ENCODE measurements at regions not wholly inside any gene's neighbourhood (a gene's known extent, or its start where the extent isn't known, plus 50 kb on each side); places are given as distances from the start of the nearest gene placed in this dataset.

DNA sequence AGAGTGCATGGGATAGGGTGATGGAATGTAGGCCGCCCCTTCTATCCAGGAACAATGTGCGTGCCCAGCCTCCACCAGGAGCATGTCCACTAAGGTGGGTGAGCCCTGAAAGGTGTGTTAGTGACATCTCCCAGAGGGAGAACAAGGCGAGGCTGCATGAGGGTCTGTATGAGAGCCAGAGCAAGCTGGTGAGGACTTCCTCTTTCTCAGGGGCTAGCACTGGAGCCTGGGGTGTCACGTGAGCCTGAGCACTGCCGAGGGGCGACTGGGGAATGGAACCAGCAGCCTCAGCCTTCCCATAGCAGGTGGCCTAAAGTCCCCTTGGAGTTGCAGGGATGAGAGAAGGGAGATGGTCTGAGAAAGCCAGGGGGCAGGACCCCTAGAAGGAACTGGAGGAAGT, 156.3 kb upstream of the COBL start:
- in situ Hi-C loops (cut with HindIII; ENCODE audit: low pct_ligation_motif_present, low pct_unique_long_range_greater_than_20kb, low sequenced_read_pairs) = no loop called here

DNA sequence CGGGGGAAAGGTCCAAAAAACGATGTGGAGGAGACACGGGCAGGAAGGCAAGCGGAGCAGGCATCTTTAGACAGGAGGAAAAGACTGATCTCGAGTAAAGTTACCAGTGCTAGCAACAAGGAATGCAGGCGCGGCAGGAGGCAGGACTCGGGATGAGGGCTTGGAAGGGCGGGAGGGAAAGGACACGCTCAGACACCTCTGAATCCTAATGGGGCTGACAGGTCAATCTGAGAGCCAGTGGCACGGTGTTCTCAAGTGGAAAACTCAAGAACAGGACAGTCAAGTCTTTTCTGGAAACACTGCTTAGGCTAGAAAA, 155.3 kb upstream of the COBL start:
- in situ Hi-C loops (cut with HindIII; ENCODE audit: low pct_ligation_motif_present, low pct_unique_long_range_greater_than_20kb, low sequenced_read_pairs) = no loop called here
- DNase-seq = no peak

More for the DNA sequence above, 156.3 kb upstream of the COBL start:
- DNase-seq = no peak

DNA sequence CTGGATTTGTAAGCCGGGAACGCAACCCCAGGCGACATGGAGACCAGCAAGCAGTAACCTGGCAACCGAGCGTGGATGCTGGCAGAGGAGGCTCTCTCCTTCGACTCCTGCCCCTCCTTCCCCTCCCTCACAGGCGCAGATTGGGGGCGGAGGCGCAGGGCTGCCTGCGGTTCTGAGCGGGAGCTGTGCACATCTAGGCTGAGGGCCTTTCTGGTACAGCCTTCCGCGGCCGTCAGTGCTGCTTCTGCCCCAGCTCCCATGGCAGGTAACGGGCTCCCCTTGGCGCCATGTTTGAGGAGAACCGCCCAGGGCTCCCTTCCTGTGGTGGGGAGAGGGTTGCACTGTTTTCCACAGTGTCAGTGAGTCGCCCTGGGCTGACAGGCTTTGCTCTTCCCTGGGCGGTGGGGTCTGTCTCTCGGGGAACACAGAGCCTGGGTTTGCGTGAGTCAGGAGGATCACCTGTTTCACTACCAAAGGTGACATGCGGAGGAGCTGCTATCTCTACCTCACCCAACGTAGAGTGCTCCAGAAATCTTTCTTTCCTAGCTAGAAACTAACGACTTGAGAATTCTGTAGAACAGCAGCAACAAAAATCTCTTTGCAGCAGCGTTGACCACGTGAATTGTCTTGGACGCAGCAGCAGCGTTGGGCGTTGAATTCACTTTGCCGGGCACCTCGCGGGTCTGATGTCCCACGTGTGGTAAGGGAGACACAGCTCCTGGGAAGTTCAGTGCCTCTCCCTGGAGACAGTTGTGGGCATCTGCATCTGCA, 154.8 kb upstream of the COBL start:
- in situ Hi-C loops (cut with HindIII; ENCODE audit: low pct_ligation_motif_present, low pct_unique_long_range_greater_than_20kb, low sequenced_read_pairs) = no loop called here

DNA sequence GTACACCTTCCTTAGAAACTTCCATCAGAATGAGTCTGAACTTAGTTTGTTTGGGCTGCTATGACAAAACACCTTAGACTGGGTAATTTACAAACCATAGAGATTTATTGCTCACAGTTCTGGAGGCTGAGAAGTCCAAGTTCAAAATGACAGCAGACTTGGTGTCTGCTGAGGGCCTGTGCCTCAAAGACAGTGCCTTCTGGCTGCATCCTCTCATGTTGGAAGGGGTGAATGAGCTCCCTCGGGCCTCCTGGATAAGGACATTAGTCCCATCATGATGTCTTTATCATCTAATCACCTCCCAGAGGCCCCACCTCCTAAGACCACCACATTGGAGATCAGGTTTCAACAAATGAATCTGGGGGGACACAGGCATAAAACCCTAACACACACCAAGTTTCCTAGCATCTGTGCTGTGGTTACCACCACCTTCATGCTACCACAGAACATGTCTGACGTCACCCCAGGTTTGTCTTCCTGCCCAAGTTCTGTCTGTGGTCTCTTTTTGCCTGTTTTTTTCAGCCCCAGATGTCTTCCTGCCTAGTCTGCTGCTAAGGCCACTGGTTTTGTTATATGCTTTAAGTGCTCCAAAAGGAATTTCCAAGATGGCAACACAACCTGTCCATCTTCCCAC, 150.9 kb upstream of the COBL start:
- no peak for DNase-seq
- in situ Hi-C loops (cut with HindIII; ENCODE audit: low pct_ligation_motif_present, low pct_unique_long_range_greater_than_20kb, low sequenced_read_pairs) = no loop called here

More for the DNA sequence above, 154.8 kb upstream of the COBL start:
- no peak for DNase-seq

DNA sequence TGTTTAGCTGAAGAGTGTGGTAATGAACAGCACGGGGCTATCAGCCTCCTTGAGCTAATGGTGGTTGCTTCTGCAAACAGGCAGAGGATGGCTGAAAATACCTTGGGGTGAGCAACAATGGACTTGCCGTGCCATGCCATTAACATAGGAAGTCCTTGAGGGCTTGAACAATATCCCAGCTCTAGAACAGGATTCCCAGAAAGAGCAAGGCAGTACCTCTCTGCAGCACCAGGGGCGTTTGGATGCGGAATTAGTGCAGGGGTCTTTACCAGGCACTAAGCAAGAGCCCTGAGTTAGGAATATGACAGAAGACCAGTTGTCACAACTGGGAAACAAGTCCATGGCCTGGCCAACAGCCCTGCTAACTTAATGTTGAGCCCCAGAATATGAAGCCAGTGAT, 143.2 kb upstream of the COBL start:
- DNase-seq = no peak
- in situ Hi-C loops (cut with HindIII; ENCODE audit: low pct_ligation_motif_present, low pct_unique_long_range_greater_than_20kb, low sequenced_read_pairs) = no loop called here

DNA sequence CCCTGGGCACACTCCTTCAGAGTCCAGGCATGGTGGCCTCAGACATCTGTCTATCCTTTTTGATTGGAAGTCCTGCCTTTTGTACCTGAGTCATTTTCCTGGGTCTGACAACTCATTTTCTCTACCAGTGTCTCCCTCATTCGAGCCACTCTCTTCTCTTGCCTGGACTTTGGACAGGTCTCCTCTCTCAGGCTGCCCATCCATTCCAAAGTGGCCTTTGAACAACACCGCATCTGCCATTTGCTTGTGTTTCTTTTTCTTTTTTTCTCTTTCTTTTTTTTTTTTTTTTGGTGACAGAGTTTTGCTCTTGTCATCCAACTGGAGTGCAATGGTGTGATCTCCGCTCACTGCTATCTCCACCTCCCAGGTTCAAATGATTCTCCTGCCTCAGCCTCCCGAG, 142.1 kb upstream of the COBL start:
- no peak for DNase-seq
- in situ Hi-C loops (cut with HindIII; ENCODE audit: low pct_ligation_motif_present, low pct_unique_long_range_greater_than_20kb, low sequenced_read_pairs) = no loop called here

DNA sequence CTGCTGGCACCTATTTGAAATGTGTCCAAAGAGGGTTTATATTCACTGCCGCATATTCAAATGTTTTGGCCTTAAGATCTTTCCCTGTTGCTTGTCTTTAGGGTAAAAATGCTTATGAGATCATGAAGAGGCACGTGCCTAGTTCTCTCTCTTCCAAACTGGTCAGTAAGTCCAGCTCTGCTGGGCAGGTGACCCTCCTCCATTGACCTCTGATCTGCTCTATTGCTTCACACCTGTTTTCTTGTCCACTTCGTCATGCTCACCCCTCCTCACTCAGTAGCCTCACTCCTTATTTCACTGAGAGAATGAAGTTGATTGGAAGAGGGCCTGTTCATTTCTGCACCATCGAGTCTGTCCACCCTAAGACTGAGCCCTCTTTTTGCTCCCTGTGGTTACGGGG, 140.5 kb upstream of the COBL start:
- no peak for DNase-seq
- in situ Hi-C loops (cut with HindIII; ENCODE audit: low pct_ligation_motif_present, low pct_unique_long_range_greater_than_20kb, low sequenced_read_pairs) = no loop called here

DNA sequence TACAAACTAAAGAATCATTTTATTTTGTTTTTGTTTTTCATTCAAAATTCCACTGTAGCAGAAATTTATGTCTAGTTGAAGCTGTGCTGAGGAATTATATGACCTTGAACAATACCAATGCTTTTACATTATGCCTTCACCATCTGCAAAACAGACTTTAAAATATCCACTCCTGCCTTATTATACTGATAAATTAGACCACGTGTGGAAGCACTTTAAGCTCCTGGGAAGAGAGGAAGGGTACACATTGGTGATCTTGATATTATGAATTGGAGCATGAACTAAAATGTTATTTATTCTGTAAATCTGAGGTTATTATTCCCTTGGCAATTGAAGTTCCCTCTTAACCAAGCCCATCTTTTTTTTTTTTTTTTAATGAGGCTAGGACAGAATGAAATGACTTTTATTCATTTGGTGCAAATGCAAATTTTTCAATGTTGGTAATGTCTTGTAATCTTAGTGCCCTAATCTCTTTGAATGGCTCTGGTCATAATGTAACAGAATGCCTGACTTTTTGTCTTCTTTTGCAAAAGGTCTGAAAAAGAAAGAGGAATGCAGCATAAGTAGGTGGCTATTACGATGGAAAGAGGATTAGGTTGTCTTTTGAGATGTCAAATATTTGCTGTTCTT, 139.9 kb upstream of the COBL start:
- in situ Hi-C loops (cut with HindIII; ENCODE audit: low pct_ligation_motif_present, low pct_unique_long_range_greater_than_20kb, low sequenced_read_pairs) = no loop called here
- DNase-seq = no peak

DNA sequence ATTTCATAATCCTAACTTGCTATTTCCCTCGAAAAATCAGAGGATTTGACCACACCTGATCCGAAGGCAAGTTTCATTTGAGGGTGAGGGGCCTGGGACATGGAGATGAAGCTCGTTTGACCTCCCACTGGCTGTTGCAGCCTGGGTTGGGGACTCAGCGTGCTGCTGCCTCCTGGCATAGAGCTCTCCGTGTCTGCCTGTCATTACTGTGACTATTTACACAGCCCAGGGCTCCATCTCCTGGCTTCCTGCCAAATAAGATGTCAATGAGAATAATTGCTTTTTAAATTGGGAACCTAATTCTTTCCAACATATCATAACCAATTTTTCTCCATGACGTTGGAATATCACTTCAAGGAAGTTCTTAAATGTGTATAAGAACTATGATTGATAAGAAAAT, 139.3 kb upstream of the COBL start:
- no peak for DNase-seq
- in situ Hi-C loops (cut with HindIII; ENCODE audit: low pct_ligation_motif_present, low pct_unique_long_range_greater_than_20kb, low sequenced_read_pairs) = no loop called here

DNA sequence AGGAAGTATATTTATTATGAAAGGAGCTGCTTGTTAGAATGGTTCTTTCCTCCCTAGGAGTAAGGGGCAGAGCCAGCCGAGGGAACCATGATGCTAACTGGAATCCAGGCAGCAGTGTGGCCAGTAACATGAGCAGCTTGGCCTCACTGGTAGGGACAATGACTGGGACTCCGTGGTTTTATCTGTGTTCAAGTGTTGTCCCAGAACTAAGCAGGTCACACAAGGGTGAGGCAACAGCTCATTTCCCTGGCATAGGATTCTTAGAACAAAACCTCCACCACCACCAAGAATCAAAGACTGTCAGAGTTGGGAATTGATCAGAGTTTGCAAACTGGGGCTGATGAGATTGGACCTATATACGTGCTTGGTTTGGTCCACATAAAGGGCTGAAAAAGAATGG, 138.9 kb upstream of the COBL start:
- DNase-seq = no peak
- in situ Hi-C loops (cut with HindIII; ENCODE audit: low pct_ligation_motif_present, low pct_unique_long_range_greater_than_20kb, low sequenced_read_pairs) = no loop called here

DNA sequence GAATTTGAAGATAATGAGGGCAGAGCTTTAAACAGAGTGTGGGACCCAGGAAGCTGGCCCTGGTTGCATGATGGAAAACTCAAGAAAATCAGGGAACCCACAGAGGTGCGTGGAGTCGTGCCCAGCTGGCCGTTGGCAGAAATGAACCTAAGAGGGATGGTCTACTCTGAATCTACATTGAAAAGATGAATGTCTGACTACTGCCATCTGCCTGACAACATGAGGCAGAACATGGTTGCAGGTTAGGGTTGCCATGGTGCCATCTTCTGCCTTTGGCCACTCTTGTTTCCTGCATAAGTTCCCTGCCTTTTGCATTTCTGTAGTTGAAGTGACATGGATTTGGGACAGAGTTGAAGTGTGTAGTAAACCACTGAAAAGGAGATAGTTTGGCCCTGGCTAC, 138.5 kb upstream of the COBL start:
- DNase-seq = no peak
- in situ Hi-C loops (cut with HindIII; ENCODE audit: low pct_ligation_motif_present, low pct_unique_long_range_greater_than_20kb, low sequenced_read_pairs) = no loop called here

DNA sequence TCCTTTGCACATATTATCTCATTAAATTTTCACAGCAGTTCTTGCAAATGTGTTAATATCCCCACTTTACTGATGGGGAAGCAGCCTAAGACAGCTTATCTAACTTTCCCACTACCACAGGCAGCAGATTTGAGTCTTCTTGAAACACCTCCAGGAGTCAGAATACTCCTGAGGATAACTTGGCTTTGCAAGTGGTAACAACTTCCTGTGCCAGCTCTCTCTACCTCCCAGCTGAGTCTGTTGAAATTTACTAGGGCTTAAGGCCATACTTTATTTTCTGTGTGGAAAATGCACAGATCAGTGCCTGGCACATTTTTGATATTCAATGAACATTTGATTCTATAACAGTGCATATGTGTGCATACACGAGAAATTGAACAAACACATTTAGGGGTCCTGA, 136.1 kb upstream of the COBL start:
- no peak for DNase-seq
- in situ Hi-C loops (cut with HindIII; ENCODE audit: low pct_ligation_motif_present, low pct_unique_long_range_greater_than_20kb, low sequenced_read_pairs) = no loop called here

DNA sequence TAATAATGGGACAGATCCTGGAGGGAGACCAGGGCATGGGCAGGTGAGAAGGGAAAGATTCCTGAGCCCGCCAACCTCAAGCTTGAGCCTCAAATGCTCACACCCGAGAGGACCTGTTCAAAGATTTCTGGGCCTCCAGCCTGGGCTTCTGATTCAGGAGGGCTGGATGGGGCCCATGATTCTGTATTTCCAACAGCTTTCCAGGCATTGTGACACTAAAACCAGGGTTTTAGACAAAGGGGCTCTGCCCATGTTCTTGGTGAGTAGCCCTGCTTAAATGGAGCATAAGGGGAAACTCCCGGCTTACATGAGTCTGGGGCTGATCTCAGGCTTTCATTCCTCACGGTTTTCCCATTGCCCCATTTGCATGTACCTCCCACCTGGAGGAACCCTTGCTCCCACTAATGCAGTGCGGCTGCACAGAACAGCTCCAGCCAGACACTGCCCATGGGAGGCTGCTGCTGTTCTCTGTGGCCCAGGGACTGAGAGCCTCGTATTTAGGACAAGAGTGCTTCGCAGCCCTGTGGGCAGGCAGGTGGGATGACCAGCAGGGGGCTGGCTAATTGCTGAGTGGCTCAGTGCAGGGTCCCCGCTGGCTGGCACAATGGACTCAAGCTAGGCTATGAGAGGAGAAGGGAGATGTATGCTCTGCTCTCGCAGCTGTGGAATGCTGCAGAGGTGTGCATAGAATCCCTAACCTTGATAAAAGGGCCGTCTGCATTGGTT, 135.3 kb upstream of the COBL start:
- DNase-seq = no peak
- in situ Hi-C loops (cut with HindIII; ENCODE audit: low pct_ligation_motif_present, low pct_unique_long_range_greater_than_20kb, low sequenced_read_pairs) = no loop called here

DNA sequence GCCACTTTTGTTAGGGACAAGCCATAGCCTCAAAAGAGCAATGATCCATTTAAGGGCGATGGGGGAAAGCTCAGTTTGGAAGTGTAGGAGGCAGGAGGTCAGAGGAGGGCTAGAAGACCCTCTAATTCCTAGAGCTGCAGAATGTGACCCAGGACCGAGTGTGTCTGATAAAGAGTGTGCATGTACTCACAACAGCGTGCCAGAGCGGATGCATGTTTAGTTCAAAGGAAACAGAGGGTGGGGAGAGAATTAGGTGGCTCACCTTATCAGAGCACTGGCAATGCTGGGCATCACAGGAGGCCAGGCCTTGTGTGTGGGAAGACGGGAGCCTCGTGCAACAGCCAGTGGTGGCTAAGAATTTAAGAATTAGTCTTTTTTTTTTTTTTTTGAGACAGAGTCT, 133.9 kb upstream of the COBL start:
- DNase-seq = no peak
- in situ Hi-C loops (cut with HindIII; ENCODE audit: low pct_ligation_motif_present, low pct_unique_long_range_greater_than_20kb, low sequenced_read_pairs) = no loop called here

DNA sequence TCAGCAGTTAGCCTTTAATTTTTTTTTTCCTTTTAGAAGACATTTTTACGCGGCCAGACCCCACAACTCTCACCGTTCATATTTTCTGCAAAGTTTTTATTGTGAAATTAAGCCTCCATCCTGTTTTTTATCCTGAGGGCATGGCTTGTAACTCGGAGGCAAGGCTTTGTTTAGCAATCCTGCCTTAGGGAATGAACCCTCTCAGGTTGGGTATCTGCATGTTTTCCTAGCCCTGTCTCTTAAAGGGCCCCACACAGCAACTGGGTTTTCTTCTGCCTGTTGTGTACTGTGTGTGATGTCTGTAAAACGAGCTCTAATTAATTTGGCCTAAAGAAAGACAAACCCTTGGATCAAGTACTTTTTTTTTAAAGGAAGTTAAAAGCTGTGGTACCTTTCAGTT, 130.2 kb upstream of the COBL start:
- in situ Hi-C loops (cut with HindIII; ENCODE audit: low pct_ligation_motif_present, low pct_unique_long_range_greater_than_20kb, low sequenced_read_pairs) = no loop called here
- DNase-seq = no peak

DNA sequence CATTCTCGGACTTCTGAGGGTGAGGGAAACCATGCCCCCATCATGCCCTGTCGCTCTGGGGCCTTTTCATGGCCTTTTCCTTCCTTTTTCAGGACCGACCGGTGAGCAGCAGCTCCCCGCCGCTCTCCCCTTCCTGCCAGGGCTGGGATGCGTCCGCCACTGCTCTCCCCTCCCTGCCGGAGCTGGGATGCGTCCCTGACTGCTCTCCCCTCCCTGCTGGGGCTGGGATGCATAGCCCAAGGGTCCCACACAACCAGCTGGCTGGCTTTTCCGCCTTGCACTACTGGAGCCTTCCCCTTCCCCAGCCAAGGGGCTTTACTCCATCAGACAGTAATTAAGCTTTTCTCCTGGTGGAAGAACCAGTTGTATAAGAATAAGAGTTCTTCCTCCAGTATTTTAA, 129.7 kb upstream of the COBL start:
- in situ Hi-C loops (cut with HindIII; ENCODE audit: low pct_ligation_motif_present, low pct_unique_long_range_greater_than_20kb, low sequenced_read_pairs) = no loop called here

DNA sequence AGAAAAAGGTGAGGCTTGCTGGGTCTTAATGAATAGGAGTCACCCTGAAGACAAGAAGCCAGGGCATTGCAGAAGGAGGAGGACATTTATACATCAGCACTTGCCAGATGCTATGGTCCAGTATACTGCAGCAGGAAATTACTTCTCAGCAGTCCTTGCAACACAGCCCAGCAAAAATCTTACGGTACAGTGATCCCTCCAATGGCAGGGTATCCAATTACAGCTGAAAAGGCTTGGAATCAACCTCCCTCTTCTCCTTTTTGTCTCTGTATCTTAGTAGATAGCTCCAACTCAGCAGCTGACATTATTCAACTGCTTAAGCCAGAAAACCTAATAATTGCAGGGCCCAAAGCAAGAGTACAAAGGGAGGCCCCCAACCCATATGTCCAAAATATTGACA, 128.3 kb upstream of the COBL start:
- no peak for DNase-seq
- in situ Hi-C loops (cut with HindIII; ENCODE audit: low pct_ligation_motif_present, low pct_unique_long_range_greater_than_20kb, low sequenced_read_pairs) = no loop called here

More for the DNA sequence above, 129.7 kb upstream of the COBL start:
- no peak for DNase-seq

DNA sequence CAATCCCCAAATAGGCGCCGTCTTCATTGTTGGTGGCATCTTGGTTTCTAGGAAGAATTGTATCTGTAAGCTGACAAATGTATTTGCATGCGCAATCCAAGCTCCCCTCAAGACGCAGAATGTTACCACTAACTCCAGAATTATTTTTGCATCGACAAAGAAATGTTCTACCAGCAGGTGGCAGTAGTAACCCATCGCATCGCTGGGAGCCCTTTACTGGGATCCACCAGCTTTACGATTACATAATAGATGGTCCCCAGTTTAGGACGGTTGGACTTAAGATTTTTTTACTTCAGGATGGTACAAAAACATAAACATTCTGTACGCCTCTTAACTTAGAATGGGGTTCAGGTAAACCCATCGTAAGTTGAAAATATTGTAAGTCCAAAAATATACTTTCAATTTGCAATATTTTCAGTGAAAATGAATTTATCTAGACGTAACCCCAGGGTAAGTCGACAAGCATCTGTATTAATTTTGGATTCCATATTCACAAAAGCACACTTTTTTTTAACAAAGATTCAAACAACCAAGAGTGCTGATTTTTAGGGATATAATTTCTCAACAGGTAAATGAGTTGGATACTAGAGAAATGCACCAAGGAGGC, 114.0 kb upstream of the COBL start:
- in situ Hi-C loops (cut with HindIII; ENCODE audit: low pct_ligation_motif_present, low pct_unique_long_range_greater_than_20kb, low sequenced_read_pairs) = no loop called here

DNA sequence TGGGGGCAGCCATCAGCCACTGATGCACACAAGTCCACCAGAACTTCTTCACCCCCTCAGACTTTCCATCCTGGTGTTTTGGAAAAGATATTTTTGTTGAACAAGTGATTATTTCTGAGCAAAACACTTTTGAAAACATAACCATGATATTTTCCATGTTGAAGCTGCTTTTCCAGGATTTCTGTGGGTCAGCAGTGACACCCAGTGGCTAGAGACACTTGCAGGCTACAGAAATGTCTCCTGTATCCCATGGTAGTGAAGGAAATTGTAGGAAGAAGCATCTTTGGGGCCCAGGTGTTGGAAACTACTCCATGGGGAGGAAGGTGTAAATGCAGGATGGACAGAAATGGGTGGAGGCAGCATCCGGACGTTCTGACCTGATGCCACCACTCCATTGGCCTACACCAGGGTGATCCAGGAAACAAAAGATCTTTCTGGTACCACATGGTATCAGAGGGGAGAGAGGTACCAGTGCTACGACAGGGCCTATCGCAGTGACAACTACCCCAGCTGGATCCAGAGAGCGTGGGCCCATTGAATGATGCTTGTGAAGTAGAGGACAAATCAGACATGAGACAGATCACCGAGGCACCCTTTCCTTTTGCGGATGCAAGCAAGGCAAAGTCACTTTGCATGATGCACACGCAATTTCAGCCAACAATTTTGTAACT, 111.7 kb upstream of the COBL start:
- in situ Hi-C loops (cut with HindIII; ENCODE audit: low pct_ligation_motif_present, low pct_unique_long_range_greater_than_20kb, low sequenced_read_pairs) = no loop called here
- DNase-seq = peak; percentile 33

More for the DNA sequence above, 114.0 kb upstream of the COBL start:
- peak; percentile 65 for DNase-seq

All from ACHN (cell line).